Stimulated activated CD4-positive, alpha-beta T cell treated with anti-CD3 and anti-CD28 coated beads, Interleukin-15, amount 100 ng/mL, for 48 hours (primary cell): ENCODE measurements at regions not wholly inside any gene's neighbourhood (a gene's known extent, or its start where the extent isn't known, plus 50 kb on each side); places are given as distances from the start of the nearest gene placed in this dataset.
"Not testable (repeated sequence)": the region's sequence is repeated elsewhere in the genome, so short reads cannot be mapped to it uniquely, and the experiment has no call there.

Experiments
- DNase-seq, 2 donors: peaks; one replicate each; pipeline ENCODE4 v3.0.0-alpha.2; 2020; ENCODE audit warnings: low read depth in 2 of 2

DNA sequence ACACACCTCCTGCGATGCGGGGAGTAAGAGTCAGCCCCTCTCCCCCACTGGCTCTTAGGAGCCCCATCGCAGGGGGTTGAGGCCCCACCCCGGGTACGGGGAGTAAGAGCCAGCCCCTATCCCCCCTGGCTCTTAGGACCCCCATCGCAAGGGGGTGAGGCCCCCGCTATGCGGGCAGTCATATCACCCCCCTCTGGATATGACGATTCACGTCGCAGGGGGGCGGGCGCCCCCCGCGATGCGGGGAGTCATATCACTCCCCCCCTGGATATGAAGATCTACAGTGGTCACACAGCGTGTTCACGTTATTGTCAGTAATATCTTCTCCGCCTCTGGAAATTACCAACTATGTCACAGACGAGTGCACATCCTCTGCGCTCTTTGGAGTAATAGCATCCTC lies 61.1 kb downstream of the DEFB131A start:
- DNase-seq, result not testable (repeated sequence)

- DNase-seq, result not testable (repeated sequence)
These were observed 62.5 kb downstream of the DEFB131A start for GRCh38 chr4:9506672-9507071.

DNA sequence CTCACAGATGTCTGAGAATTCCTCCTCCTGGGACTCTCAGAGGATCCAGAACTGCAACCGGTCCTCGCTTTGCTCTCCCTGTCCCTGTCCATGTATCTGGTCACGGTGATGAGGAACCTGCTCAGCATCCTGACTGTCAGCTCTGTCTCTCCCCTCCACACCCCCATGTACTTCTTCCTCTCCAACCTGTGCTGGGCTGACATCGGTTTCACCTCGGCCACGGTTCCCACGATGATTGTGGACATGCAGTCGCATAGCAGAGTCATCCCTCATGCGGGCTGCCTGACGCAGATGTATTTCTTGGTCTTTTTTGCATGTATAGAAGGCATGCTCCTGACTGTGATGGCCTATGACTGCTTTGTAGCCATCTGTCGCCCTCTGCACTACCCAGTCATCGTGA lies 68.7 kb downstream of the DEFB131A start:
- not testable (repeated sequence) for DNase-seq

- DNase-seq, result not testable (repeated sequence)
These were observed 75.4 kb downstream of the DEFB131A start for GRCh38 chr4:9519631-9520030.

- DNase-seq, result not testable (repeated sequence)
These were observed 78.7 kb downstream of the DEFB131A start for GRCh38 chr4:9522903-9523302.

DNA sequence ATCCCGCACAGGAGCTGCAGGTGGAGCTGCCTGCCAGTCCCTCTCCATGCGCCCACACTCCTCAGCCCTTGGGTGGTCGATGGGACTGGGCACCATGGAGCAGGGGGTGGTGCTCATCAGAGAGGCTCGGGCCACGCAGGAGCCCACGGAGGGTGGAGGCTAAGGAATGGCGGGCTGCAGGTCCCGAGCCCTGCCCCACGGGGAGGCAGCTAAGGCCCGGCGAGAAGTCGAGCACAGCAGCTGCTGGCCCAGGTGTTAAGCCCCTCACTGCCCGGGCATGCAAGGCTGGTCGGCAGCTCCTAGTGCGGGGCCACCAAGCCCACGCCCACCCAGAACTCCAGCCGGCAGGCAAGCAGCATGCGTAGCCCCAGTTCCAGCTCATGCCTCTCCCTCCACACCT lies 80.2 kb downstream of the DEFB131A start:
- not testable (repeated sequence) for DNase-seq

DNA sequence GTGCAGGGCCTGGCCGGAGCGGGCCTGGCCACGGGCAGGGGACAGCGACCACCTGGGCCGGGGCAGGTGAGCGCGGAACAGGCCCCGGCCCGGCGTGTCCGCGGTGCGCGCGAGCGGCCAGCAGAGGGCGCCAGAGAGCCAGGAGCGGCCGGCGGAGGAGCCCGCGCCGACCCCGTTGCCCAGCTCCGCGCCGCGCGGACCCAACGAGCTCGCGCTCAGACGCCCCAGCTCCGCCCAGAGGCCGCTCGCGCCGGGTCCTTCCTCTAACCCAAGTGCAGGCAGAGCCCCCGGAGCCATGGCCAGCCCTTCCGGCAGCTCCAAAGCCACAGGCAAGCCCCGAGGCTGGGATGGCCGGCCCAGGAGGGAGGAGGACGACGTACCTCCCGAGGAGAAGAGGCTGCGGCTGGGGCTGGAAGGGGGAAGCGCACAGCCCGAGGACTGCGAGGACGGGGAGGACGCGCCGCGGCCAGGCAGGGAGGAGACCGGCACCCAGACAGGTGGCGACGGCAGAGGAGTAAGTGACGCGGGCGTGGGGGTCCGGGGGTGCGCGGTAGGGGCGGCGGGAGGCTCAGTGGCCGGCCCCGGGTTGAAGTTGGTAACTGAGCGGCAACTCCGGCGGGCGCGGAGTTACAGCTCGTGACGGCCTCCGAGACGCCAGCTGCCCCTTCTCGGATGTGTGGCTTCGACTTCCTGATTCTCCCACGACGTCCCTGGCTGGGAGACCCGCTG lies 88.1 kb downstream of the DEFB131A start:
- DNase-seq, result peak; percentile 29 to 51

- DNase-seq, result not testable (repeated sequence)
These were observed 88.6 kb downstream of the DEFB131A start for GRCh38 chr4:9532863-9533192.

GRCh38 chr4:9537101-9537500 lies 92.9 kb downstream of the DEFB131A start:
- DNase-seq, result not testable (repeated sequence)

GRCh38 chr4:9539939-9540520 lies 95.8 kb downstream of the DEFB131A start:
- not testable (repeated sequence) for DNase-seq

DNA sequence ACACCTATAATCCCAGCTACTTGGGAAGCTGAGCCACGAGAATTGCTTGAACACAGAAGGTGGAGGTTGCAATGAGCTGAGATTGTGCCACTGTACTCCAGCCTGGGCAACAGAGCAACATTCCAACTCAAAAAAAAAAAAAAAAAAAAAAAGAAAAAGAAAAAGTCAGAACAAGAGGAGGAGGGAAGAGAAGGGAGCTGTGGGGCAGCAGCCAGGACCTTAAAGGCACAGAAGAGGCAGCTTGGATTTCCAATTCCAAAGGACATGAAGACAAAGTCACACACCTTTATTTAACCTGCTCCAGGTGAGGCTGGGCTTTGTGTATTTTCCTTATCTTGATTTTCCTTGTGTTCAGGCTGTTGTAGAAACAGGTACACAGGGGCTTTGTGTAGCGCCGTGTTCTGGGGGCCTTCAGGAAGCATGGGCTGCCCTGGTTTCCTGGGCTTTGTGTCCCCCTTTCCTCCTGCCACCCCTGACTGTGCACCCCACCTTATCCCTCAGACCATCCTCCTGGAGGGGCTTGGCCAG lies 97.2 kb downstream of the DEFB131A start:
- DNase-seq, result not testable (repeated sequence)

DNA sequence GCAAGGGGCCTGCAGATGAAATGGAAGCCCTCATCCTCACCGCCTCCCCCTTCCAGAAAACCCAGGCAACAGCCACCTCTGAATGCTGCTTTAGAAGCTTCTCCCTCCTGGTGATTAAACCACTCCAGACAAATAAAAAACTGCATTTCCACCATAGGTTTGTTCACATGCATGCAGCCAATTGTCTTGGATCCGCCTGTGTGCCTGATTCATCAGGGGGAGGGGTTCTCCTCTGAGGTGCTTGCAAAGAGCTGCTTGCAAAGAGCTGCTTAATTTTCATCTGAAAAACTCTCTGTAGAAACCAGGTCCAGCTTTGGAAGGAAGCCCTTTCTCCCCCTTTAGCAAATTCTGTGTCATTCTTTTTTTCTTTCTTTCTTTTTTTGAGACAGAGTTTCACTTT lies 100.6 kb downstream of the DEFB131A start:
- not testable (repeated sequence) for DNase-seq

GRCh38 chr4:9547470-9547869 lies 103.3 kb downstream of the DEFB131A start:
- DNase-seq, result not testable (repeated sequence)

- not testable (repeated sequence) for DNase-seq
These were observed 111.9 kb downstream of the DEFB131A start for GRCh38 chr4:9556076-9556475.

- not testable (repeated sequence) for DNase-seq
These were observed 133.7 kb downstream of the DEFB131A start for GRCh38 chr4:9577869-9578268.

GRCh38 chr4:9582880-9583279 lies 138.7 kb downstream of the DEFB131A start:
- not testable (repeated sequence) for DNase-seq

DNA sequence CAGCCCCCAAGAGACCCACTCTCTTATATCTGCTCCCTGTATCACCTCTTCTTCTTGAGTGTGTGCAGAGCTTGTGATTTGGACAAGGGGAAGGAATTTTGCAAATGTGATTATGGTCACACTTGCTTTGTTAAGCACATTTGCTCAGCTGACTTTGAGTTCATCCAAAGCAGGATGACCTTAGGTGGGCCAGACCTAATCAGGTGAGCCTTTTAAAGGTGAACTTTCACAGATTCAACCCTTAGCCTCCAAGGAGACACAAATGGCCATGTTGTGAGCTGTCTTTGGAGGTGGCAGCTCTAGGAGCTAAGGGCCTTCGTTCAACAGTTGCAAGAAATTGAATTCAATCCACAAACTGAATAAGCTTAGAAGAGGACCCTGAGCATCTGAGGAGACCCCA lies 147.8 kb downstream of the DEFB131A start:
- no peak for DNase-seq

DNA sequence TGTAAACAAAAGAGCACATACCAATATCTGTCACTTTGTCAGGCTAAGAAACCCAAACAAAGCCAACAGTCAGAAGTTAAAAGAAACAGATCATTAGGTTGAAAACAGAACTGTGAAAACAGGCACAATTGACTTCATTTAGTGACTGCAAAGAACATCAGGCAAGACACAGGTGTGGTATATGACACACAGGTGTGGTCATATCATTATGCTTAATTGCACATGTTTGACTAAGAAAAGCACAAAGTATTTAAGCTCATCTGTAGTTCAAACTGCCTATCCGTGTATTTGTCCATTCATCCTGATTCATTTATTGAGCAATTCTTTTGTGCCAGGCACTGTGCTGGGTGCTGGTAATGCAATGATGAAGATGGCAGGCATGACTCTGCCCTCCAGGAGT lies 150.7 kb downstream of the DEFB131A start:
- DNase-seq, result no peak

DNA sequence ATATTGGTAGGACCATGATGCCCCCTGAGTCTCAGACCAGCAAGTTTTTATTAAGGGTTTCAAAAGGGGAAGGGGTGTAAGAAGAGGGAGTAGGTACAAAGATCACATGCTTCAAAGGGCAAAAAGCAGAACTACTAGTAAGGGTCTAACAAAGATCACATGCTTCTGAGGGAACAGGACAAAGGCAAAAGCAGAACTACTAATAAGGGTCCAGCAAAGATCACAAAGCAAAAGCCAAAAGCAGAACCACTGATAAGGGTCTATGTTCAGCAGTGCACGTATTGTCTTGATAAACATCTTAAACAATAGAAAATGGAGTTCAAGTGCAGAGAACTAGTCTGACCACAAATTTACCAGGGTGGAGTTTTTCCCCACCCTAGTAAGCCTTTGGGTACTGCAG lies 151.3 kb downstream of the DEFB131A start:
- DNase-seq, result not testable (repeated sequence)

GRCh38 chr4:9599266-9599665 lies 155.1 kb downstream of the DEFB131A start:
- DNase-seq, result no peak

DNA sequence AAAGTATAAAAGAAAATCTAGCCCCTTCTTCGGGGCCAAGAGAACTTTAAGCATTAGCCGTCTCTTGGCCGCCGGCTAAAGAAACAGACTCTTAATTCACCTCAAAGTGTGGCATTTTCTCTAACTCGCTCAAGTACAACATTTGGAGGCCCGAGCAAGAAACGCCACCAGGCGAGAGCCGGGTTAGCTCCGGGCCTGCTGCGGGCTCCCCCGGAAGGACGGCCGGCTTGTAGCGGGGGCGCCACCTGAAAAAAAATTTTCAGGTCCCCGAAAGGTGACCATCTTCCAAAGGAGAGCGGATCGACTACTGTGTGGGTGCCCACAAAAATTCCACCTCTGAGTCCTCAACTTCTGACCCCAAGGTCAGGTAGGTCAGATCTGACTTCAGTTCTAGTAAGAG lies 156.0 kb downstream of the DEFB131A start:
- DNase-seq, result no peak

GRCh38 chr4:9602389-9602914 lies 158.2 kb downstream of the DEFB131A start:
- no peak for DNase-seq
